HG02642 (cell line): ENCODE measurements at regions not wholly inside any gene's neighbourhood (a gene's known extent, or its start where the extent isn't known, plus 50 kb on each side); places are given as distances from the start of the nearest gene placed in this dataset.

Source experiments
- ATAC-seq: cut with Tn5 transposase; IDR thresholded peaks from one replicate; pipeline ENCODE4 v1.9.1; 2021; ENCODE audit warnings: mild to moderate bottlenecking; ENCODE audit not compliant: unreplicated experiment, poor library complexity

GRCh38 chr3:76834657-76835056, 205.2 kb upstream of the ROBO2 start:
- ATAC-seq, result no peak

- no peak for ATAC-seq
These were observed 198.2 kb upstream of the ROBO2 start for GRCh38 chr3:76841747-76842146.

- no peak for ATAC-seq
These were observed 197.7 kb upstream of the ROBO2 start for GRCh38 chr3:76842216-76842615.

DNA sequence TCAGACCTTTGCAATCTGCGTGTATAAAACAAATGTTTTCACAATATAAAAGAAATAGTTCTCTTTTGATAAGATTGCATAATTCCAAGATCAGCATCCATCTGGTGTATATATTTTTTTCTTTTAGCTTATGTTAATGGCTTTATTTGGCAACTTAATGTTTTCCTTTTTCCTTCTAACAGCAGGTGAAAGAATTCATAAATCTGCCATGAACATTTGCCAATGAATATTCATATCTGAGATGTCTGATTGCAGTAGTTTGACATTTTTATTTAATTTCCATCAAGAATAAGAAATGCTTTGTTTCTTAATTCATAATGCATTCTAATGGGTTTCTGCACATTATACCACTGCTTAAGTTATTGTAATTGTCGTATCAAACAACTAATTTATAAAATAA, 184.4 kb upstream of the ROBO2 start:
- ATAC-seq, result no peak

GRCh38 chr3:76859596-76859995, 180.3 kb upstream of the ROBO2 start:
- no peak for ATAC-seq

DNA sequence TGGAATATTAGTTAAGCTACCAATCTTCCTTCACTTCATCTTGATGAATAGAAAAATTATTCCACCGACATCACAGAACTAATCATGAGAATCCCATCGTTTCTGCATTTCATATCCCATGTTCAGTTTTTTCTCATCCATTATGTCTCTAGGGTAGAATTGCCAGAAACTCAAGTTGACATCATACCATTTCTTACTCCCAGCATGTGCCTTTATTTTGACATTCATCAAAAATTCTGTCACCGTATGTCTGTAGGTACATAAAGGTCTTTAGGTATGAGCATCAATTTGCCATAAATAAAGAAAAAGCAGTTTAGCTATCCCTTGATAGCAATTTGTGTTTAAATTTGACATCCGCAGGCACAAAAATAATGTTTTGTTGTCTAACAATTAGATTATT, 175.5 kb upstream of the ROBO2 start:
- ATAC-seq, result no peak

GRCh38 chr3:76866729-76867408, 173.0 kb upstream of the ROBO2 start:
- peak; percentile 84 for ATAC-seq

- no peak for ATAC-seq
These were observed 170.0 kb upstream of the ROBO2 start for GRCh38 chr3:76869726-76870384.

DNA sequence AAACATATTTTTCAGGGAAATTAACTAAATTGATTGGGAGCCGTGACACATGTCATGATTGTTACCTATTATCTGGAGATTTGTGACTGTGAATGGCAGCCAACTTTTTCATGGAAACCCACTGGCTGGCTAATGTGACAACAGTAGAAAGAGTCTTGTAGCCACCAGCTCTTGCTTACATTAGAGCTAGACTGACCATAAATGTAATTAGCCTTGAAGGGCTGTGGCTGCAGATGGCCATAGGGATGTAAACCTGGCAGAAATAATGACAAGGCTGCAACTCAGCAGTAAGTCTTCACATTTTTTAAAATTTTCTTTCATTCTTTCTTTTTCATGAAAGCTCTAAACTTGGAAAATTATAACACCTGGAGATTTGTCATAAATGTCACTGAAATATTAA, 168.2 kb upstream of the ROBO2 start:
- ATAC-seq, result no peak

GRCh38 chr3:76872999-76873398, 166.9 kb upstream of the ROBO2 start:
- ATAC-seq, result no peak

DNA sequence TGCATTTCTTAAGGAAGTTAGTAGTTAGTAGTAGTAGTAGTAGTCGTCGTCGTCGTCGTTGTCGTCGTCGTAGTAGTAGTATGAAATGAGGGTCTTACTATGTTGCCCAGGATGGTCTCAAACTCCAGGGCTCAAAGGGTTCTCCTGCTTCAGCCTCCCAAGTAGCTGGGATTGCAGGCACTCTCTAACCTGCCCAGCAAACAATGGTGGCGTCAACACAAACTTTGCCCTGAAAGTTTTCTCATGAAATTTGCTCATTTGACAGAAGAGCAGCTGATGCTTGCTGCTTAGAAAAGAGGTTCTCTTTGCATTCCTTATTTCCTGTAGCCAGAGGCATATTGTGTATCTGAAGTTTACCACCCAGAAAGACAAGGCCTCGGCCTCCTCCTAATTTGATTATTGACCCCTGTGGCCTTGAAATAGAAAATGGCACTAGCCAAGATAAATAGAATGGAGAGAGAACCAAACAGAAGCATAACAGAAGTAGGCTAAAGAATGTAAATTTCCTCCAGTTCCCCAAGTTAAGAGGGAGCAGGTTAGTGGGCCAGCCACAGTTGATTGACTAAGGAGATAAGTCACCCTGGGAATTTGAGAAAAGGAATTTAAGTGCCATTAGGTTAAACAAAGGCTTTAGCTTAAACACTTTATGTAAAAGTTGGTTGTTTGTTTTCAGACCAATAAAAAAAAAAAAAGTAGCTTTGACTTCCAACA, 166.2 kb upstream of the ROBO2 start:
- no peak for ATAC-seq

GRCh38 chr3:76879959-76880358, 159.9 kb upstream of the ROBO2 start:
- ATAC-seq, result no peak

GRCh38 chr3:76886761-76887500, 153.0 kb upstream of the ROBO2 start:
- ATAC-seq, result no peak

- ATAC-seq, result no peak
These were observed 151.0 kb upstream of the ROBO2 start for GRCh38 chr3:76888856-76889255.

- no peak for ATAC-seq
These were observed 150.0 kb upstream of the ROBO2 start for GRCh38 chr3:76889911-76890310.

DNA sequence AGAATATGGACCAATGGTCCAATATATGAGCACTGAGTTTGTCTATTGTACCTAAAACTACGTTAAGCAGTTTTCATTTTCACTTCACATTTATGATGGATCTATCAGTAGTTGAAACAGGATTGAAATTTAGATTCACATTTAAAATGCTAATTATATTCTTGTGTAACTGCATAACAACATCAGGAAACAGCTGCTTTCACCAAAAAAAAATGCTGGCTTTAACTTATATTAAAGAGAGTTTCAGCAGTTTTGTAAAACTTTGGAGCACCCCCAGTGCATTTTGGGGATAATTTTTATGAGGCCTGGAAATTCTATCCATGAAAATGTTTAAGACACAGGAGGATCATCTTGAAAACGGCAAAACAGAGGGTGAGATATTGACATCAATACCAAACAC, 142.8 kb upstream of the ROBO2 start:
- no peak for ATAC-seq

- ATAC-seq, result no peak
These were observed 139.3 kb upstream of the ROBO2 start for GRCh38 chr3:76900596-76900995.

GRCh38 chr3:76908156-76908555, 131.7 kb upstream of the ROBO2 start:
- no peak for ATAC-seq

DNA sequence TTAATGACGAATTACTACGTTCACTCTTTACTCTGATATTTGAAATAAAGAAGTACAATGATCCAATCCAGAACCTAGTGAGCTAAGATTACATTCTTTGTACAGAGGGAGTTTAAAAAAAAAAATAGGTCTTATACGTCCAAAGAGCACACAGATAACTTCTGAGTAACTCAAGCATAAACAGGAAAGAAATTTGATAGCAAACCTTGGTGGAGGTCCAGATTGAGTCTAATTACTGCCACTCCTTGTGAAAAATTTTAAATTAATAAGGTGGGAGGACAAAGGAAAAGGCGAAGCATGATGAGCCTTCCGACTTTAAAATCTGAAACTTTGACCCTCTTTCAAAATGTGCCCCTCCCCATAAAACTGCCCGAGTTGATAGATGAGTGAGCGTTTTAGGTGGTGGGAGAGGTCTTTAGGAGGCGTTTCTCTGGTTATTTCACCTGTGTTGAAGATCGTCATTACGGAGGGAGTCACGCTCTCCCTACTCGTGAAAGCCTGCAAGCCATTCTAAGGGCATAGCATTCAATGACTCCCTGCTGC, 127.0 kb upstream of the ROBO2 start:
- no peak for ATAC-seq

DNA sequence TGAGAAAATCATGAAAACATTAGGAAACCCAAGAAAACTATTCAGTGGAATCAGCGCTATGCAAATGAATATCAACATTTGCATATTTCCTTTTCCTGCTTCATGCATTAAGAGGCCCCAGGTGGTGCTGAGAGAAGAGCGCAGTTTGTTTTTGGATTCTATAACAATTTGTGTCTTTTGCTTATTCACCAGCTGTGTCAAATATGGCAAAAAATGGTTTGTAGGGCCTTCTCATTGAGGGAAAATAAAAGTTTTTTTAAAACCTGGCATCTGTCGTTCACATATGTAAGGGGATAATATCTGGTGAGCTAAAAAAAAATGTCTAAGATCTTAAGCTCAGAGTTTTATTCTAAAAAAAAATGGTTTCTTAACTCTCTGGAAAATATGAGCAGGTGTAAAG, 122.5 kb upstream of the ROBO2 start:
- ATAC-seq, result no peak

DNA sequence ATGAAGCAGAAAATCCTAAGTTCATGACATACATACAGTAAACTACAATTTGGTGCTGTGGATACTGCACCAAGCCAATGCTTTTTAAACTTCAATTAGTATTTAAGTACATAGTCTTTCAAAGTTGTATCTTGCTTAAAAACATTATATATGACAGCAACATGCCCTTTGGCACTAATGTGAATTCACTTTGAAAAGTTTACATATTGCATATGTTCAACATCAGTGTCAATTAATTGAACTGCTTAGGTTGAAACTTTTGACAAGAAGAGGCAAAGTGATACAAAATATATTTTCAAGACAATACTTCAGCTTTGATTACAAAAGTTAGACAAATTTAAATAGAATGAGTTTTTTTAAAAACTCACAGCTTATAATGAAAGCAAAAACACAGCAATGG, 119.4 kb upstream of the ROBO2 start:
- no peak for ATAC-seq
